ENCODE measurements at regions not wholly inside any gene's neighbourhood (a gene's known extent, or its start where the extent isn't known, plus 50 kb on each side); places are given as distances from the start of the nearest gene placed in this dataset.

DNA sequence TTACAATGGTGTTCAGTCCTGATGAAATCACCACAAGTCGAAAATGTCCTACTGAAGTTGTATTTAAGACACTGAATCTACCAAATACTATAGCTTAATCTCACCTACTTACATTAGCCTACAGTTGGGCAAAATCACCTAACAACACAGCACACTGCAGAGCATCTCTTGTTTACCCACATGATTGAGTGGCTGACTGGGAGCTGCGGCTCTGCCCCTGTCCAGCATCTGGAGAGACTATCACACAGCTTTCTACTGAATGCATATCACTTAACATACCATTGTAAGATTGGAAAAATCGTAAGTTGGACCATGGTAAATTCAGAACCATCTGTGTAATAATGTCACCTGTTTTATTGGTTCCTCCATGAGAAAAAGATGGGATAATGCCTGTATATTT lies 1083.2 kb upstream of the PCDH7 start:
- DNase-seq (ENCODE audit: low read depth) = no peak
- TF ChIP-seq, protein P1, sequence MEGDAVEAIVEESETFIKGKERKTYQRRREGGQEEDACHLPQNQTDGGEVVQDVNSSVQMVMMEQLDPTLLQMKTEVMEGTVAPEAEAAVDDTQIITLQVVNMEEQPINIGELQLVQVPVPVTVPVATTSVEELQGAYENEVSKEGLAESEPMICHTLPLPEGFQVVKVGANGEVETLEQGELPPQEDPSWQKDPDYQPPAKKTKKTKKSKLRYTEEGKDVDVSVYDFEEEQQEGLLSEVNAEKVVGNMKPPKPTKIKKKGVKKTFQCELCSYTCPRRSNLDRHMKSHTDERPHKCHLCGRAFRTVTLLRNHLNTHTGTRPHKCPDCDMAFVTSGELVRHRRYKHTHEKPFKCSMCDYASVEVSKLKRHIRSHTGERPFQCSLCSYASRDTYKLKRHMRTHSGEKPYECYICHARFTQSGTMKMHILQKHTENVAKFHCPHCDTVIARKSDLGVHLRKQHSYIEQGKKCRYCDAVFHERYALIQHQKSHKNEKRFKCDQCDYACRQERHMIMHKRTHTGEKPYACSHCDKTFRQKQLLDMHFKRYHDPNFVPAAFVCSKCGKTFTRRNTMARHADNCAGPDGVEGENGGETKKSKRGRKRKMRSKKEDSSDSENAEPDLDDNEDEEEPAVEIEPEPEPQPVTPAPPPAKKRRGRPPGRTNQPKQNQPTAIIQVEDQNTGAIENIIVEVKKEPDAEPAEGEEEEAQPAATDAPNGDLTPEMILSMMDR (IDR thresholded peaks at IDR 0.05; ENCODE audit: insufficient read depth, low read depth, low read length, missing control alignments) = no peak
- H3K4me3 ChIP-seq (ENCODE audit: low read length) = no peak overlapping the region

DNA sequence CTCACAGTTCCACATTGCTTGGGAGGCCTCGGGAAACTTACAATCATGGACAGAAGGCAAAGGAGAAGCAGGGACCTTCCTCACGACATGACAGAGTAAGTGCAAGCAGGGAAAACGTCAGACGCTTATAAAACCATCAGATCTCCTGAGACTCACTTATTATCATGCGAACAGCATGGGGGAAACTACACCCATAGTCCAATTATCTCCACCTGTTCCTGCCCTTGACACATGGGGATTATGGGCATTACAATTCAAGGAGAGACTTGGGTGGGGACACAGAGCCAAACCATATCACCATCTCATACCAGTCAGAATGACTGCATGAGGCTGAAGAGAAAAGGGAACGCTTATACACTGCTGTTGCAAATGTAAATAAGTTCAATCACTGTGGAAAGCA lies 1066.9 kb upstream of the PCDH7 start:
- DNase-seq (ENCODE audit: low read depth) = no peak
- H3K4me3 ChIP-seq (ENCODE audit: low read length) = no peak overlapping the region
- TF ChIP-seq, protein P1 (IDR thresholded peaks at IDR 0.05; ENCODE audit: insufficient read depth, low read depth, low read length, missing control alignments) = no peak

DNA sequence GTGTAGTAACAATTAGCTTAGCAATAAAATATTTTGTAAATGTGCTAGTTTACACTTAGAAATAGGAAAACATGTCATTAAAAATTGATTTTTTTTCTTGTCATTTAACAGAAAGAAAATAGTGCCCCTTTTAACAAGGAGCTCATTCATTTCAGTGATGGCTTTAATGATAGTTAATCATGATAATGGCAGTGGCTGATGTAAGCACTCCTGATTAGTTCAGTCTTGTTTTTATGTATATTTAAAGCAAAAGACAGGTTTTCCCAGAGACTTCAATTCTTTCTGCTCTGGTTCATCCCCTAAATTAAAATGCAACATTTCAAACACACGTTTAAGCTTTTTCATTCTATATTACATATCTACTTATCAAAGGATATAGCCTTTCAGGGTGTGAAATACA lies 1039.5 kb upstream of the PCDH7 start:
- DNase-seq (ENCODE audit: low read depth) = no peak
- TF ChIP-seq, protein P1 (IDR thresholded peaks at IDR 0.05; ENCODE audit: insufficient read depth, low read depth, low read length, missing control alignments) = no peak
- H3K4me3 ChIP-seq (ENCODE audit: low read length) = no peak overlapping the region

DNA sequence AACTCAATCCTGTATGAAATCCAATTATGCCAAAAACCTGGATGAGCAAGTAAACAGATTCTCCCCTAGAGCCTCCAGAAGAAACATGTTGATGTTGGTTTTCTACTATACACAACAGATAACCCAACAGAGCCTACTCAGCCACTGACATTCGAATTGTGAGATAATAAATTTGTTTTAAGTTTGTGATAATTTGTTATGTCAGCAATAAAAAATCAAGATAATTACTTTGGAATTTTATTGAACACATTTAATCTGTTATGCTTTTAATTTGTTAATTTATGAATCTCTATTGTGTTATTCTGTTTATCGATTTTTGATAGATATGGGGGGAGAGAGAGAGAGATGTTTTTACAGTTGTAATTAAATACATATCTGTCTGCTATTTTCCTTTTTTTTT lies 1016.1 kb upstream of the PCDH7 start:
- no peak overlapping the region for H3K4me3 ChIP-seq (ENCODE audit: low read length)
- no peak for DNase-seq (ENCODE audit: low read depth)
- TF ChIP-seq, protein P1 (IDR thresholded peaks at IDR 0.05; ENCODE audit: insufficient read depth, low read depth, low read length, missing control alignments) = no peak

DNA sequence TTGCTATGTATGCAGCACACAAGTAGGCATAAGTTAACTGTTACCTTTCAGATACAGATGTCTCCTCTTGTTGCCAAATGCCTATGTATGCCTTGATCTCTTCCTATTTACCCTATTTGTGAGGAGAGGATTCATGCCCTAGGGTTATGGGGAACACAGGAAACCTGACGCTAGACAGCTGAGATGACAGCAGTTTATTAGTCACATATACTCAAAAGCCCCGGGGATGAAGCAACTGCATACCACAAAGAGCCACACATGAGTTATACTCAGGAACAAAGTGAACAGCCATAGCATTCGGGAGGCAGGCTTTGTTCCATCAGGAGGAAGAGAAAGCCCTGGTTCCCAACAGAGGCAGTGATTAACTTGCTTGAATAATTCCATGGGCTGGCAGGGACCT lies 1011.7 kb upstream of the PCDH7 start:
- no peak overlapping the region for H3K4me3 ChIP-seq (ENCODE audit: low read length)
- peak; percentile 91 for DNase-seq (ENCODE audit: low read depth)
- TF ChIP-seq, protein P1 (IDR thresholded peaks at IDR 0.05; ENCODE audit: insufficient read depth, low read depth, low read length, missing control alignments) = no peak

DNA sequence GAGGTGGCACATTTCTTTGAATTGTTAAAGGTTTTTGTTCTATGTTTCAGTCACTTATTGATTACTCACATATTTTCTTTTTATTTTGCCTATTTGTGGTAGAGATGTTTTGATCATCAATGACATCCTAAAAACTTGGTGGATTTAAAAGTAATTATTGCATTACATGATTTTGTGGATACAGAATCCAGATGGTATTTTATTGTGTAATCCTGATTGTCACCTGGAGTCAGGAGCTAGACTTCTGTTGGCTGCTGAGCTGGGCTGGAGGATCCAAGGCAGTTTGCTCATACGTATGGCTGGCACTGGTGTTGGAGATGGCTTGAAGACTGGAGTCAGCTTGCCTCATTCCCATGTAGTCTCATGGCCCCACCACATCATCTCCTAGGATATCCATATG lies 1009.6 kb upstream of the PCDH7 start:
- no peak overlapping the region for H3K4me3 ChIP-seq (ENCODE audit: low read length)
- no peak for DNase-seq (ENCODE audit: low read depth)
- TF ChIP-seq, protein P1 (IDR thresholded peaks at IDR 0.05; ENCODE audit: insufficient read depth, low read depth, low read length, missing control alignments) = no peak

DNA sequence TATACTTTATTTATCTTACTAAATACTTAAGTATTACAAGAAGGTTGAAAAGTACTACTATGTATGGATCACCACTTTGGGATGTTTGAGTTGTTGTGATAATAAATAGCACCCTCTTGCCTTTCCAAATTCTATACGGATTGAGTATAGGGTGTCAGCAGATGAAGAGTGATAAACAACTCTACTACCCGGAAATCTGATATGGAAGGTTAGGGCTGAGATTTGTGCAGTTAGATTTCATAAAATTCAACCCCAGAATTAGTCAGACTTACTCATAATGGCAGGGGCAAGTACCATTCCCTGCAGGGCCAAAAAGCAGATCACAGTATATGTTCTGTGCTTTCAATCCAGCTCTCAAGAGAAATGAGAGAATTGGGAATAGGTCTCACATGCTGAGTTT lies 1008.9 kb upstream of the PCDH7 start:
- TF ChIP-seq, protein P1 (IDR thresholded peaks at IDR 0.05; ENCODE audit: insufficient read depth, low read depth, low read length, missing control alignments) = no peak
- no peak overlapping the region for H3K4me3 ChIP-seq (ENCODE audit: low read length)
- peak; percentile 32 for DNase-seq (ENCODE audit: low read depth)

All from epithelial cell of esophagus (primary cell).